ENCODE measurements at regions not wholly inside any gene's neighbourhood (a gene's known extent, or its start where the extent isn't known, plus 50 kb on each side); places are given as distances from the start of the nearest gene placed in this dataset.

- TF ChIP-seq REST (IDR thresholded peaks at IDR 0.05; ENCODE audit: low read depth) (no peak), FOSL1 (IDR thresholded peaks at IDR 0.05; ENCODE audit: low read depth) (no peak), SRF (IDR thresholded peaks at IDR 0.05; ENCODE audit: low read depth) (no peak), SIN3A (IDR thresholded peaks at IDR 0.05; ENCODE audit: low read depth) (no peak), EGR1 (IDR thresholded peaks at IDR 0.05; ENCODE audit: low read depth) (no peak), ZNF274 (IDR thresholded peaks at IDR 0.05; ENCODE audit: low read depth, low read length) (no peak), CEBPB (IDR thresholded peaks at IDR 0.05; ENCODE audit: low read depth) (no peak), RAD21 (IDR thresholded peaks at IDR 0.05; ENCODE audit: low read depth) (no peak), CBX3 (IDR thresholded peaks at IDR 0.05; ENCODE audit: low read depth) (no peak), ELF1 (IDR thresholded peaks at IDR 0.05; ENCODE audit: borderline replicate concordance, low read depth) (no peak), EZH2phosphoT487 (IDR thresholded peaks at IDR 0.05; ENCODE audit: borderline replicate concordance) (no peak), MAX (IDR thresholded peaks at IDR 0.05) (no peak)
- TF ChIP-seq, protein P1, sequence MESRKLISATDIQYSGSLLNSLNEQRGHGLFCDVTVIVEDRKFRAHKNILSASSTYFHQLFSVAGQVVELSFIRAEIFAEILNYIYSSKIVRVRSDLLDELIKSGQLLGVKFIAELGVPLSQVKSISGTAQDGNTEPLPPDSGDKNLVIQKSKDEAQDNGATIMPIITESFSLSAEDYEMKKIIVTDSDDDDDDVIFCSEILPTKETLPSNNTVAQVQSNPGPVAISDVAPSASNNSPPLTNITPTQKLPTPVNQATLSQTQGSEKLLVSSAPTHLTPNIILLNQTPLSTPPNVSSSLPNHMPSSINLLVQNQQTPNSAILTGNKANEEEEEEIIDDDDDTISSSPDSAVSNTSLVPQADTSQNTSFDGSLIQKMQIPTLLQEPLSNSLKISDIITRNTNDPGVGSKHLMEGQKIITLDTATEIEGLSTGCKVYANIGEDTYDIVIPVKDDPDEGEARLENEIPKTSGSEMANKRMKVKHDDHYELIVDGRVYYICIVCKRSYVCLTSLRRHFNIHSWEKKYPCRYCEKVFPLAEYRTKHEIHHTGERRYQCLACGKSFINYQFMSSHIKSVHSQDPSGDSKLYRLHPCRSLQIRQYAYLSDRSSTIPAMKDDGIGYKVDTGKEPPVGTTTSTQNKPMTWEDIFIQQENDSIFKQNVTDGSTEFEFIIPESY (IDR thresholded peaks at IDR 0.05; ENCODE audit: extremely low read depth, insufficient replicate concordance, low read length): no peak
Measured at GRCh38 chr11:134508219-134508990, 96.4 kb upstream of the B3GAT1 start (continued).

All from HCT116 (cell line).